ENCODE measurements at regions not wholly inside any gene's neighbourhood (a gene's known extent, or its start where the extent isn't known, plus 50 kb on each side); places are given as distances from the start of the nearest gene placed in this dataset.
"Not testable (repeated sequence)": the region's sequence is repeated elsewhere in the genome, so short reads cannot be mapped to it uniquely, and the experiment has no call there.

- TF ChIP-seq CTCF, POLR2AphosphoS5, EP300 (IDR thresholded peaks at IDR 0.05): not testable (repeated sequence)
Measured at GRCh38 chrX:89581868-89582267, 339.8 kb upstream of the TGIF2LX start.

All from gastroesophageal sphincter (tissue), 3 donors.